Stimulated activated naive CD8-positive, alpha-beta T cell treated with anti-CD3 and anti-CD28 coated beads, Interleukin-15, Interleukin-2, amounts not matched to agents 100 U/mL and 50 U/mL, for 24 hours (primary cell): ENCODE measurements at regions not wholly inside any gene's neighbourhood (a gene's known extent, or its start where the extent isn't known, plus 50 kb on each side); places are given as distances from the start of the nearest gene placed in this dataset.
A peak's percentile ranks its signal among the peaks of the same experiment; 100 is the strongest.

Experiments used
- ATAC-seq: fragments of 150-1000 bp; cut with Tn5 transposase; one replicate; pipeline ENCODE4 v1.10.0; 2021
- DNase-seq: peaks from one replicate; pipeline ENCODE4 v3.0.0; 2021

- ATAC-seq (no peak), DNase-seq (no peak)
Observed at GRCh38 chr5:141747152-141748141, 65.4 kb upstream of the ARAP3 start.

- no peak for ATAC-seq
- no peak for DNase-seq
Observed at GRCh38 chr5:141746395-141746794, 64.4 kb upstream of the ARAP3 start.

GRCh38 chr5:141745390-141745789 lies 63.4 kb upstream of the ARAP3 start:
- DNase-seq (no peak), ATAC-seq (no peak)

- DNase-seq: no peak
- no peak for ATAC-seq
Observed at GRCh38 chr5:141743866-141744272, 61.8 kb upstream of the ARAP3 start.

- ATAC-seq: no peak
- DNase-seq: peak; percentile 32
Observed at GRCh38 chr5:141742866-141743851, 61.1 kb upstream of the ARAP3 start.

GRCh38 chr5:141742144-141742543 lies 60.1 kb upstream of the ARAP3 start:
- DNase-seq: no peak
- ATAC-seq: no peak

- DNase-seq (no peak), ATAC-seq (no peak)
Observed at GRCh38 chr5:141740885-141741284, 58.9 kb upstream of the ARAP3 start.

GRCh38 chr5:141737535-141737934 lies 55.5 kb upstream of the ARAP3 start:
- DNase-seq (no peak), ATAC-seq (no peak)

GRCh38 chr5:141735823-141736222 lies 53.8 kb upstream of the ARAP3 start:
- DNase-seq (no peak), ATAC-seq (no peak)

GRCh38 chr5:141734501-141735229 lies 52.6 kb upstream of the ARAP3 start:
- ATAC-seq (no peak), DNase-seq (peak; percentile 35)

- ATAC-seq (no peak), DNase-seq (no peak)
Observed at GRCh38 chr5:141733198-141733597, 51.2 kb upstream of the ARAP3 start.

GRCh38 chr5:141732417-141732816 lies 50.4 kb upstream of the ARAP3 start:
- no peak for ATAC-seq

More at GRCh38 chr5:141732417-141732816, 50.4 kb upstream of the ARAP3 start:
- DNase-seq: no peak
